ENCODE measurements at regions not wholly inside any gene's neighbourhood (a gene's known extent, or its start where the extent isn't known, plus 50 kb on each side); places are given as distances from the start of the nearest gene placed in this dataset.
A peak's percentile ranks its signal among the peaks of the same experiment; 100 is the strongest.
"Not testable (repeated sequence)": the region's sequence is repeated elsewhere in the genome, so short reads cannot be mapped to it uniquely, and the experiment has no call there.

DNA sequence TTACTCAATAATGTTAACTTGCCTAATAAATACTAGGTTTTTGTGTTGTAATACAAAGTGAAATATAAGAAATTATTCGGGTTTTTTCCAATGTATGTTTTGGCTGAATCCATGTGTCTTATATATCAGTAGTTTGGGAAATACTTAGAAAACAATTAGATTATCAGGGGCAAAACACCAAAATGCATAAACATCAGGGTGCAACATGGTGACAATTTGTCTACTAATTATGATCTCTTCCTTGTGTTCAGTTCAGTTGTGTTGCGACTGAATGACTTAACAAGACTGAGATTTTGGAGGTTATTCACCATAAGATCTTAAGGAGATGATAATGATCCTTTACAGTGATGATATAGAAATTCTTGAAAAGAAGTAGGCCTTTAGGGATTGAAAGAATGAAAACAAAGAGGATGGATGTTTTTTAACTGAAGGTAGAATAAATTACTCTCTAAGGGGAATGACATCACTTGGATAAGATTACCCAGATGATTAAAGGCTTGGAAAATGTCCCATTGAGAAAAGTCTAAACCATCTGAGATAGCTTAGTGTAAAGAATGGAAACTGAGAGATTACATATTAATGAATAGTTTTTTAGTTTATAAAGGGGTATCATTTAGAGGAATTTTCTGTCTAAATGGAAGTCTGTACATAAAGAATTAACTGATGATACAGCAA is 415.8 kb downstream of the SPATA31D1 start:
- no peak for ATAC-seq

DNA sequence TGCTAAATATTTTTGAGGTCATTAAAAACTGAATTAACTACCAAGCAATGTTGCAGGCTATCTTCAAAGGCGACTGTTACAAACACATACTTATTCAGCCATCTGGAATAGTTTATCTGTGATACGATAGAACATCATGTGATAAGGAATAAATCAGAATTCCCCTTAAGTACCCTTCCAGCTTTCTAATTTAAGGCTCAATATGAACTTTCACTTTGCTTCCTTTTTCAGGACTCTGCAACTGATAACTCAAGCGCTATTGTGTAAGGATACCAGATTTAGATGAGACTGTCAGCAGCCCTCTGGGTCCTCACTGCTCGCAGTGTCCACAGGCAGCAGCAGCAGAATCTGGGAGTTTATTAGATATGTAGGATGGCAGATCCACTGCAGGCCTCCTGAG is 416.3 kb downstream of the SPATA31D1 start:
- no peak for ATAC-seq

DNA sequence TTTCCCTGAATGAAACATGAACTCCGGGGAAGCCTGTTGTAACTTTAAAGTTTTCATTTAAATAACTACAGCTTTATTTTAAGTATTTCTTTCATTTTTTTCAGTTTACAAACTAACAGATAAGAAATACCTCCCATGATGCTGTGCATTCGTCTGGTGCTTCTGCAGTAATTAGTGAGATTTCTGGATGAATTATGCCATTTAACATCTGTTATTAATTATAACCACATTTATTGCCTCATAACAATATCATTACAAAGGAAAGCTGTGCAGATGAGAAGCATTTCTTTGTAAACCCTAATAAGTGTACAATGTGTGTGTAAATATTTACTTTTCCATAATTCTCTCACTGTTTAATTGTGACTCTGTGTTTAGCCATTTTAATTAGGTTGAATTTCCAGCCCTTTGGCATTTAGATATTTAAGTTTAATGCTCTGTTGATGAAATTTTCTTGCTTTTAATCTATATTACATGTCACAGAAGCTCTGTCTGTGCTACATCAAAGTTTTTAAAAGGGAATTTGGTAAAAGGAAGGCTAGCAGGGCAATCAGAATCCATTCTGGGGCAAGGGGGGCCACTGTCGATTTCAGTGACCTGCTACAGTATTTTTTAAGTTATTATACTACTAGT is 418.0 kb downstream of the SPATA31D1 start:
- no peak for ATAC-seq

GRCh38 chr9:82410306-82410705 is 421.7 kb downstream of the SPATA31D1 start:
- ATAC-seq = peak; percentile 94

DNA sequence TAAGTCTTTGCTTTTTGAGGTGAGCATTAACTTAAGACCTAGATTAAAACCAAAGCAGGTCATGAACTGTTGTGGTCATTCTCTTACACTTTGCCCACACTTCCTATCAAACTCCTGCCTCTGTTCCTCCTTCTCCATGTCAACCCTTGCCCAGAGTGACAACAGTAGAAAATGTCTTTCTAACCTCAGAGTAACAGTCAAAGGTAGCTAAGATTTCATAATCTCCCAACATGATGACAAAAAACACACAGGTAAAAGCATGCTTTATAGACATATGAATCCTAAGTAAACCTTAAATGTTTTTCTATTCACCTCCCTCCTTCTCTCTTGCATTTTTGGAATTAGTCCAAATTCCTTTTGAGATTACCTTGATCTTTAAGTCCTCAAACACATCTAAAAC is 422.3 kb downstream of the SPATA31D1 start:
- peak; percentile 66 for ATAC-seq

GRCh38 chr9:82412586-82413305 is 424.2 kb downstream of the SPATA31D1 start:
- ATAC-seq = no peak

GRCh38 chr9:82417501-82417900 is 428.9 kb downstream of the SPATA31D1 start:
- ATAC-seq = no peak

GRCh38 chr9:82418334-82418733 is 429.8 kb downstream of the SPATA31D1 start:
- no peak for ATAC-seq

GRCh38 chr9:82419696-82420486 is 431.3 kb downstream of the SPATA31D1 start:
- ATAC-seq = no peak

GRCh38 chr9:82421498-82421897 is 432.9 kb downstream of the SPATA31D1 start:
- ATAC-seq = no peak

DNA sequence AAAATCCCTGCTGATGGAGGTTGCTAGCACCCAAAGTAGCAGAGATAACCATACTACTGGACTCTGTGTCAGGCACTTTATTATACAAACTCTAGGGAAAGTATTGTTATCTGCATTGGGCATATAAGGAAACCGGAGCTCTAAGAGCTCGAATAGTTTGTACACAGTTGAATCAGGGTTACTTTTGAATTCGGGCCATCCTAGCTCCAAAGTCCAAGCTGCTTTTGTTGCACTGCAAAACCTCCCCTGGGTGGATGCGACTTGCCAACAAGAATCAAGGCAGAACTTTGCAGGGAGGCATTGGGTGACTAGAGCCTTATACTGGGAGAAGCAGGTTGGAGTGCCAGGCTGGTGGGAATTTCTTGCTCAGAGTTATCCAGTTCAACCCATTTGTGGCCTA is 435.1 kb downstream of the SPATA31D1 start:
- no peak for ATAC-seq

DNA sequence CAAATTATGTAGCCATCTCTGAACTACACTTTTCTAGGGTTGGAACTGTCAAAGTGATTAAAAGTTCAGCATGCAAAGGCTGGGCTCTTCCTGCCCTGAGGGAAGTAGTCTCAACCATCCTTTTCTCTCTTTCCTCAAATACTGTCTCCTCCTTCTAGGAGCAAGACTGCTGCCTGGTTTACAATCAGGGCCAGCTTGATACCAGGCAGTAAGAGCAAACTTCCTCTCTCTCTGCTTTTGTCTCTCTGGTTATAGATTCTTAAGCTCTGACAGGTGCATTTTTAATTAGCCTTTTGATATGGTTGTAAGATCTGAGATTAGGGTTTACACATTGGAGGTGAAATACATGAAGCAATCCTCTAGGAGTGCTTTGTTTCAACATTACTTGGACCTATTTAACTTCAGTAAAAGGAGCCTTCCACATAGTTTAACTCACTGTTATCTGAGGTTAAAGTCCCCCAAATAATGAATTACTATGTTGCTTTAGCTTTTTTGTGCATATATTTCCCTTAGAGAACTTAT is 436.1 kb downstream of the SPATA31D1 start:
- ATAC-seq = no peak

GRCh38 chr9:82431121-82431520 is 442.5 kb downstream of the SPATA31D1 start:
- no peak for ATAC-seq

DNA sequence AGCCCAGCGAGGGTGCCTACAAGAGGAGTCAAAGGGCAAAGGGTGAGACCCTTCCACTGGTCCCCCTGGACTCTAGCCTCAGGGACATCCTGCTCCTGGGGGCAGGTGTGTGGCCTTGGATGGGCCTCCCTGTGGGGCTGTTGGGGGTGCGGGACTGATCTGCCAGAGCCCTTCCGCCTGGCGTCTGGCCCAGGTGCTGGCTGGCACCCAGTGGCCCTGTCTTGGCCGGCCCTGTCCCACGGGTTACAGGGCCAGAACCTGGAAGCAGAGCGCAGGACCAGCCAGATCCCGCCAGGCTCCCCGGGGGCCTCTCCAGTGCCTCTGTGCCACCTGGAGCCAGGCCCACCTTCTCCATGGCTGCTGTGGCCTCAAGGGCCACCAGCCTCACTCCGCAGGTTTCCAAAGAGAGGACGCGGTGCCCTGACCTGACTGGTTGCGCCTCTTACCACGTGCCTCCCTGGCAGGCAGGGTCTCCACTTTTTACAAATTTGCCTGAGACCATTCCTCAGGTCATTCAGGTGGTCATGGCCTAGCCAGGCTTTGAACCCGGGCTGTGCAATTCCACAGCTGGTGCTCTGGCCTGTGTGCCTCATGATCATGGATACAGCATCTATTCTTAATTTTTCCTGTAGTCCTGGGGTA is 444.8 kb downstream of the SPATA31D1 start:
- ATAC-seq = not testable (repeated sequence)

GRCh38 chr9:82436475-82436874 is 447.9 kb downstream of the SPATA31D1 start:
- peak; percentile 92 for ATAC-seq

DNA sequence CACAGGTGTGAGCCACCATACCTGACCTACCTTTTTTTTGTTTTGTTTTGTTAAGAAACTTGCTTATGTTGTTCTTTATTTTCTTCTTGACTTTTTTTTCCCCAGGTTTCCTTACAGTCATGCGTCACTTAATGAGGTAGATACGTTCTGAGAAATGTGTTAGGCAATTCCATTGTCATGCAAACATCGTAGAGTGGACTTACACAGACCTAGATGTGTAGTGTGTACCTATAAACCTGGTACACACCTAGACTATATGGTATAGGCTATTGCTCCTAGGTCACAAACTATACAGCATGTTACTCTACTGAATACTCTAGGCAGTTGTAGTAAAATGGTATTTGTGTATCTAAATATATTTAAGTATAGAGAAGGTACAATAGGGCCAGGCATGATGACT is 448.6 kb downstream of the SPATA31D1 start:
- ATAC-seq = peak; percentile 32

DNA sequence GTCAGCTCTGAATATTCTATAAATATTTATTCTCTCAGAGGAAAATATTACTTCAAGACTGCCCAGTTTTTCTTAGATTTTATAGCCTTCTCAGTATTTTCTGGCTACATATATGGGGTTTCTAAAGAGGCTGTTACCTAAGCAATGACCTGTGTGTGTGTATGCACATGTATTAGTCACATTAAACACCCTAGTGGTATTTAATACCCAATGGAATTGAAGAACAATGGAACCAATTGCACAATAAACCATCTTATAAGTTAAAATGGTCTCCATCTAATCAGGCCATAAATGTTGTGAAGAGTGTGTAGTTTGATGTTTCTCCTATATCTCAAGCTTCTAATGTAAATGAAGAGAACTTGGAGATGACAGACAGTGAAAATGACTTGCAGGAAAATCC is 450.0 kb downstream of the SPATA31D1 start:
- ATAC-seq = no peak

- ATAC-seq = no peak
Observed at GRCh38 chr9:82443312-82443711, 454.7 kb downstream of the SPATA31D1 start.

DNA sequence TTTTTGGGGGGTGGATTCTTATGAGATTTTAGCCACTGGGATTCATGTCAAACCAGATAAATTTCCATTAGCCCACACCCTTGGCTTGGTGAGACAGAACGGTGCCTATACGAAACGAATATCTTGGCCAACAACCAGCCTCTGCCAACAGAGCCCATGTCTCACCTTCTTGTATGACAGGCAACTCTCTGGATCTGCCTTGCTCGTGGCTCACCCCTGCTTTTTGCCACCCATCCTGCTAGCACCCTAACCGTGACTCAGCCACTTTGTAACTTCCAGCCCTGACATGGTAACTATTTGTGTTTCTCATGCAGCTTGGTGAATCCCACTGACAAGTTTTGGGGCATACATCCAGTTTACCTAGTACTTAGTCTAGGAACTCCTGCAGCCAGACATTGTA is 457.0 kb downstream of the SPATA31D1 start:
- ATAC-seq = peak; percentile 63

DNA sequence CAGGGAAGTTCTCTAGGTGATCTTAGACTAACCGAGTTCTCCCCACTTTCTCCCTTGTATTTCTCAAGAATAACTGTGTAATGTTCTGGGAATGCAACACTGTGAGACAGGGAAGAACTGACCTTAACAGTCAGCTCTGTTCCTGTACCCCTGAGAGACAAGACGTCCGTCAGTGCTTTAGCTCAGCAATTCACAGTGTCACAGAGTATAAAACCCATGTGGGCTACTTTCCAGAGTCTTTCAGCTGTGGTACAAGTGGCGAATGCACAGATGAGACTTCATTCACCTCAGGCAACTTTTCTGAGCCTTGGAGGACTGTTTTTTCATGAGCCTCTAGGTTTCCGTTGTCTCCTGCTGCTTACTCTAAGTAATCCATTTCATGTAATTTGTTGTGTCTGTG is 458.8 kb downstream of the SPATA31D1 start:
- no peak for ATAC-seq

GRCh38 chr9:82449986-82450385 is 461.4 kb downstream of the SPATA31D1 start:
- no peak for ATAC-seq

- ATAC-seq = no peak
Observed at GRCh38 chr9:82454509-82455190, 466.1 kb downstream of the SPATA31D1 start.
